SK-N-SH treated with all-trans-retinoic acid at 6 μM for 48 hours (cell line): ENCODE measurements at regions not wholly inside any gene's neighbourhood (a gene's known extent, or its start where the extent isn't known, plus 50 kb on each side); places are given as distances from the start of the nearest gene placed in this dataset.

Experiments used
- BACH2 ChIP-seq: fragments of 250-450 bp; sonication (Bioruptor Pico); IDR thresholded peaks from 2 replicates; pipeline ENCODE4 v1.9.0; 2021; ENCODE audit warnings: mild to moderate bottlenecking, borderline replicate concordance
- CSDC2 ChIP-seq: fragments of 250-450 bp; sonication (Bioruptor Pico); IDR thresholded peaks from 2 replicates; pipeline ENCODE4 v1.5.0; 2020; ENCODE audit warnings: mild to moderate bottlenecking, moderate library complexity
- GLIS3 ChIP-seq: fragments of 250-450 bp; sonication (Bioruptor Pico); IDR thresholded peaks from 2 replicates; pipeline ENCODE4 v1.5.0; 2020; ENCODE audit warnings: mild to moderate bottlenecking, moderate library complexity
- ISL1 ChIP-seq: fragments of 250-450 bp; sonication (Bioruptor Pico); IDR thresholded peaks from 2 replicates; pipeline ENCODE4 v2.1.2; 2022; ENCODE audit warnings: mild to moderate bottlenecking, moderate library complexity
- OSR1 ChIP-seq: fragments of 250-450 bp; sonication (Bioruptor Pico); IDR thresholded peaks from 2 replicates; pipeline ENCODE4 v1.8.0; 2022; ENCODE audit warnings: moderate library complexity, mild to moderate bottlenecking, inconsistent platforms
- RARB ChIP-seq: fragments of 250-450 bp; sonication (Bioruptor Pico); IDR thresholded peaks from 2 replicates; pipeline ENCODE4 v1.8.0; 2021; ENCODE audit warnings: mild to moderate bottlenecking, moderate library complexity
- SNAI2 ChIP-seq: fragments of 250-450 bp; sonication (Bioruptor Pico); IDR thresholded peaks from 2 replicates; pipeline ENCODE4 v1.5.0; 2020; ENCODE audit warnings: mild to moderate bottlenecking, moderate library complexity
- ZC3H10 ChIP-seq: fragments of 250-450 bp; sonication (Bioruptor Pico); IDR thresholded peaks from 2 replicates; pipeline ENCODE4 v1.5.1; 2021; ENCODE audit warnings: mild to moderate bottlenecking, moderate library complexity
- ZFP3 ChIP-seq: fragments of 250-450 bp; sonication (Bioruptor Pico); IDR thresholded peaks from 2 replicates; pipeline ENCODE4 v1.5.0; 2020; ENCODE audit warnings: mild to moderate bottlenecking, moderate library complexity
- ZFP30 ChIP-seq: fragments of 450-650 bp; formaldehyde crosslinking; IDR thresholded peaks from 2 replicates; pipeline ENCODE4 v1.5.0; 2022; ENCODE audit warnings: mild to moderate bottlenecking, moderate library complexity
- ZNF70 ChIP-seq: fragments of 450-650 bp; formaldehyde crosslinking; IDR thresholded peaks from 2 replicates; pipeline ENCODE4 v1.5.0; 2020; ENCODE audit warnings: mild to moderate bottlenecking, moderate library complexity
- ZNF8 ChIP-seq: fragments of 450-650 bp; formaldehyde crosslinking; IDR thresholded peaks from 2 replicates; pipeline ENCODE4 v1.5.0; 2020; ENCODE audit warnings: mild to moderate bottlenecking, moderate library complexity
- TF ChIP-seq, protein P1 (sequence below): fragments of 250-450 bp; sonication (Bioruptor Pico); IDR thresholded peaks from 2 replicates; pipeline ENCODE4 v1.8.0; 2021; ENCODE audit warnings: low read depth, mild to moderate bottlenecking, moderate library complexity, borderline replicate concordance

DNA sequence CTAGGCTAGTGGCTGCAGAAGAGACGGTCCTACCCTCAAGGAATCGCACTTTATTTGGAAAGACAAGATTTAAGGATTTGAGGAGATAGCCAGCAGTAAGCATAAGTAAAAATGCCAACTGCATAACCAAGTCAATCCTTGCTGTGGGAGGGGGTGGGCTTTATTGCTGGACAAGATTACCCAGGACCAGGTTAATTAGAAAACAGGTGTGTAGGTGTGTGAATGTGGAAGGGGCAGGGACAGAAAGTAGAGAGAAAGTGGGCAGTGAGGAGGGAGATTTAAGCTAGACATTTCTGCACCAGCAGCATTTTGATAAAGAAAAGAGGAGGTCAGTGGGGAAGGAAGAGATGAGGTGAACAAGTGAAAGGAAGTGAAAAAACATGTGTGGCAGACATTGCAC lies 89.7 kb upstream of the OGFRL1 start:
- TF ChIP-seq BACH2 (CRISPR knock-in tag) = no peak
- TF ChIP-seq ZFP30 (CRISPR knock-in tag) = no peak
- TF ChIP-seq, protein P1, sequence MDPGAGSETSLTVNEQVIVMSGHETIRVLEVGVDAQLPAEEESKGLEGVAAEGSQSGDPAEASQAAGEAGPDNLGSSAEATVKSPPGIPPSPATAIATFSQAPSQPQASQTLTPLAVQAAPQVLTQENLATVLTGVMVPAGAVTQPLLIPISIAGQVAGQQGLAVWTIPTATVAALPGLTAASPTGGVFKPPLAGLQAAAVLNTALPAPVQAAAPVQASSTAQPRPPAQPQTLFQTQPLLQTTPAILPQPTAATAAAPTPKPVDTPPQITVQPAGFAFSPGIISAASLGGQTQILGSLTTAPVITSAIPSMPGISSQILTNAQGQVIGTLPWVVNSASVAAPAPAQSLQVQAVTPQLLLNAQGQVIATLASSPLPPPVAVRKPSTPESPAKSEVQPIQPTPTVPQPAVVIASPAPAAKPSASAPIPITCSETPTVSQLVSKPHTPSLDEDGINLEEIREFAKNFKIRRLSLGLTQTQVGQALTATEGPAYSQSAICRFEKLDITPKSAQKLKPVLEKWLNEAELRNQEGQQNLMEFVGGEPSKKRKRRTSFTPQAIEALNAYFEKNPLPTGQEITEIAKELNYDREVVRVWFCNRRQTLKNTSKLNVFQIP (CRISPR knock-in tag) = no peak
- TF ChIP-seq OSR1 (CRISPR knock-in tag) = no peak
- TF ChIP-seq RARB (CRISPR knock-in tag) = no peak
- no peak for TF ChIP-seq SNAI2
- TF ChIP-seq GLIS3 (CRISPR knock-in tag) = no peak
- TF ChIP-seq ZNF70 = no peak
- TF ChIP-seq ZFP3 = no peak
- TF ChIP-seq ZNF8 (CRISPR knock-in tag) = no peak
- TF ChIP-seq ZC3H10 (CRISPR knock-in tag) = no peak
- TF ChIP-seq ISL1 (CRISPR knock-in tag) = no peak
- TF ChIP-seq CSDC2 (CRISPR knock-in tag) = no peak
